ENCODE measurements at regions not wholly inside any gene's neighbourhood (a gene's known extent, or its start where the extent isn't known, plus 50 kb on each side); places are given as distances from the start of the nearest gene placed in this dataset.

GRCh38 chr18:2143636-2144035 is 427.7 kb downstream of the METTL4 start:
- Histone ChIP-seq H3K27ac (no peak overlapping the region), H3K4me1 (no peaks in the 10 kb centered on the region), H3K27me3 (no peaks in the 10 kb centered on the region), H3K4me3 (no peak overlapping the region), H3K36me3 (no peaks in the 10 kb centered on the region), H3K9me3 (no peaks in the 10 kb centered on the region)
- 45% methylated on average over 1 of the region's 1 CpG for WGBS (ENCODE audit: insufficient coverage, low coverage, low lambda C conversion rate, missing lambda C conversion rate)
- no peak for ATAC-seq
- intact Hi-C loops (cut with DNase I): no loop called here
- DNase-seq: no peak
- TF ChIP-seq CTCF (IDR thresholded peaks at IDR 0.05) (no peak), POLR2A (IDR thresholded peaks at IDR 0.05) (no peak)

GRCh38 chr18:2144811-2145210 is 426.5 kb downstream of the METTL4 start:
- WGBS (ENCODE audit: insufficient coverage, low coverage, low lambda C conversion rate, missing lambda C conversion rate): 73% methylated on average over 3 of the region's 3 CpGs
- no peak overlapping the region for H3K4me3 ChIP-seq
- no peak overlapping the region for H3K27ac ChIP-seq
- H3K36me3 ChIP-seq: no peaks in the 10 kb centered on the region
- intact Hi-C loops (cut with DNase I): no loop called here
- ATAC-seq (no peak), DNase-seq (no peak)
- TF ChIP-seq POLR2A (IDR thresholded peaks at IDR 0.05) (no peak), CTCF (IDR thresholded peaks at IDR 0.05) (no peak)
- no peaks in the 10 kb centered on the region for H3K4me1 ChIP-seq
- H3K9me3 ChIP-seq: no peaks in the 10 kb centered on the region
- no peaks in the 10 kb centered on the region for H3K27me3 ChIP-seq

DNA sequence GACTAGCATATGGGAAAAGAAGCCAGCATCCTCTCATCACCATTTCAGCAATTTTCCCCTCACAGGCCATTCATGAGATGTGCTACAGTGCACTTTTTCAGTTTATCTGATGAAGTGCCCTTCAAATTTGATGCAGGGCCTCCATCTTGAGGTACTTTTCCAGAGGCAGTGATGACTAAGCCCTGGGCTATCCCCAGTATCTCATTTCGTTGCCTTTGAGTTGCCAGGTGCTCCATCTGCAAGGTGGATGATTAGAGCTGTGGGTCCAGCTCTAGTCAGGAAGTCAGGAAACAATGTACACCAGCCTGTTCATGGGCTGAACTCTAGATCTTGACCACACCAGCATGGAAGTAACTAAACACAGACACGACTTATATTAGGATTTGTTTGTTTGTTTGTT is 425.2 kb downstream of the METTL4 start:
- no peaks in the 10 kb centered on the region for H3K36me3 ChIP-seq
- no peaks in the 10 kb centered on the region for H3K4me1 ChIP-seq
- H3K27ac ChIP-seq: no peak overlapping the region
- TF ChIP-seq POLR2A (IDR thresholded peaks at IDR 0.05) (no peak), CTCF (IDR thresholded peaks at IDR 0.05) (no peak)
- no peaks in the 10 kb centered on the region for H3K9me3 ChIP-seq
- H3K4me3 ChIP-seq: no peak overlapping the region
- intact Hi-C loops (cut with DNase I): no loop called here
- no peaks in the 10 kb centered on the region for H3K27me3 ChIP-seq
- DNase-seq (no peak), ATAC-seq (no peak)
- 29% methylated on average over 2 of the region's 2 CpGs for WGBS (ENCODE audit: insufficient coverage, low coverage, low lambda C conversion rate, missing lambda C conversion rate)

- no peak for DNase-seq
Measured at GRCh38 chr18:2146754-2147153, 424.6 kb downstream of the METTL4 start.

More at GRCh38 chr18:2146754-2147153, 424.6 kb downstream of the METTL4 start:
- no peak for ATAC-seq
- Histone ChIP-seq H3K4me1 (no peaks in the 10 kb centered on the region), H3K27me3 (no peaks in the 10 kb centered on the region), H3K4me3 (no peak overlapping the region), H3K36me3 (no peaks in the 10 kb centered on the region), H3K9me3 (no peaks in the 10 kb centered on the region), H3K27ac (no peak overlapping the region)
- TF ChIP-seq POLR2A (IDR thresholded peaks at IDR 0.05): no peak
- TF ChIP-seq CTCF (IDR thresholded peaks at IDR 0.05): no peak
- intact Hi-C loops (cut with DNase I): no loop called here
- 80% methylated on average over 2 of the region's 2 CpGs for WGBS (ENCODE audit: insufficient coverage, low coverage, low lambda C conversion rate, missing lambda C conversion rate)

Data from right lobe of liver (tissue), 6 donors.